ENCODE measurements at regions not wholly inside any gene's neighbourhood (a gene's known extent, or its start where the extent isn't known, plus 50 kb on each side); places are given as distances from the start of the nearest gene placed in this dataset.

DNA sequence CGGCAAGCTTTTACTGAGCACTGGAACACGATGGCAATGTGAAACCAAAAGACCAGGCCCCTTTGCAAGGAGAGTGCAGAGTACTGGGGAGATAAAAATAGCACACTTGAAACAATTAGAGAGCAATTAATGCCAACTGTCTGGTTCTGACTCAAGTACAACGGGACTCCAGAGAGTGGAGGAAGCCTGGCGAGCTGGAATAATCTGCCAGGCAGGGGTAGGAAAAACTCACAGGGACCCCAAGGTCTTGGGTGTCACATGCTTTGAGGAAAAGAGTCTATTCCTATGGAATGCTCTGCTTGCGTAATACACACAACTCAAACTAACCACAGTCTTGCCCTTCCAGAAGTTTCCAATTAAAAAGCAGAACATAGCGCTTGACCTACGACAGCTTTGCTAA is 113.0 kb upstream of the CLMP start:
- Mint-ChIP-seq H3K36me3 (no peaks in the 10 kb centered on the region), H3K4me1 (peaks cover 11% of the 10 kb centered on the region), H3K9me3 (no peaks in the 10 kb centered on the region), H3K27ac (no peak overlapping the region), H3K27me3 (ENCODE audit: low read depth) (peaks cover 24% of the 10 kb centered on the region), H3K4me3 (no peak overlapping the region)
- DNase-seq (ENCODE audit: low spot score in 2 of 2, unreplicated experiment in 2 of 2) = no peak
- no peak for TF ChIP-seq CTCF (IDR thresholded peaks at IDR 0.05; ENCODE audit: unreplicated experiment)

DNA sequence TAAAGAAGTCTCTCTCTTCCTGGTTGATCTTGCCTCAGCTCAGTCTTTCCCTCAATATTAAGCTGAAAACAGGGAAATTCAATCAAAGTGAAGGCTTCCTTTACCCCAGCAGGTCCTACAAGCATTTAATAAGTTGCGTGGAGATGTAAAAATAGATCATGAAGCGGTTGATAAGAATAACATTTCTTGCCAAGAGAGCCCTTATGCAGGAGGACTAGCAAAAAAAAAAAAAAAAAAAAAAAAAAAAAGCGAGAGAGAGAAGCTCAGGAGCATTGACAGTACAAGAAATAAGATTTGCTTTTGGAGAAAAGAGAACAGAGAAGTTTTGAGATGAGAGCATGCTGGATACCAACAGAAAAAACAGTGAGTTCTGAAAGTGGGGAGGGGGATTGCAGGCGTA is 112.2 kb upstream of the CLMP start:
- H3K4me1 Mint-ChIP-seq = peaks cover 18% of the 10 kb centered on the region
- TF ChIP-seq CTCF (IDR thresholded peaks at IDR 0.05; ENCODE audit: unreplicated experiment) = no peak
- H3K27me3 Mint-ChIP-seq (ENCODE audit: low read depth) = peaks cover 31% of the 10 kb centered on the region
- no peak for DNase-seq (ENCODE audit: low spot score in 2 of 2, unreplicated experiment in 2 of 2)
- no peak overlapping the region for H3K4me3 Mint-ChIP-seq
- no peaks in the 10 kb centered on the region for H3K9me3 Mint-ChIP-seq
- H3K36me3 Mint-ChIP-seq = no peaks in the 10 kb centered on the region
- no peak overlapping the region for H3K27ac Mint-ChIP-seq

GRCh38 chr11:123306531-123306930 is 111.5 kb upstream of the CLMP start:
- Mint-ChIP-seq H3K27ac (no peak overlapping the region), H3K4me1 (peaks cover 22% of the 10 kb centered on the region), H3K27me3 (ENCODE audit: low read depth) (peaks cover 34% of the 10 kb centered on the region), H3K36me3 (no peaks in the 10 kb centered on the region), H3K4me3 (no peak overlapping the region), H3K9me3 (no peaks in the 10 kb centered on the region)
- no peak for TF ChIP-seq CTCF (IDR thresholded peaks at IDR 0.05; ENCODE audit: unreplicated experiment)
- DNase-seq (ENCODE audit: low spot score in 2 of 2, unreplicated experiment in 2 of 2) = no peak

DNA sequence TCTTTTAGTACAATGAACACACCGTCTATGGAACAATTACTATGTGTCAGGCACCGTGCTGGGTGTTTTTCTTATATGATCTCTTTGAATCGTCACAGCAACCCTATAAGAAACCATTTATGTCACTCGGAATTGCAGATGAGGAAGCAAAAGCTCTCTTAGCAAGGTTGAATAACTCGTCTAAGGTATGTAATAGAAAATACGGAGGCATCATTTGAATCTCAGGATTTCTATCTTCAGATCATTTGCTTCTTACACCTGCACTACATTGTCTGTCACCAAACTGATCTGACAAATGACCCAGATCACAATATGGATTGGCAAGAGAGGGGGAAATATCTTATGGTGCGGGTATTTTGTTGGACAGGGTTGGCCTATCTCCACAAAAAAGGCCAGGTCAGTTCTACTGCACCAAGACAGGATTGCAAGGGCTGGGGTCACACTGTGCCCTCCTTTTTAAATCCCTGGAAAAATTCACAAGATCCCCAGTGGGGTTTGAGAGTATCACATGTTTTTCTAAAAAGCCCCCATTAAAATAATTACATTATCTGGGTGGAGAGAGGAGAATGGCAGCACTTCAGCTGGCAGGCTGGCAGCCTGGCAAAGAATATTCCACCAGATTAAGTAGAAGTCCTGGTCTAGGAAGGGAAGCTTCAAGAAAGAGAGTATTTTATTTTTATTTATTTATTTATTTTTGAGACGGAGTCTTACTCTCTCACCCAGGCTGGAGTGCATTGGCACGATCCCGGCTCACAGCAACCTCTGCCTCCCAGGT is 110.7 kb upstream of the CLMP start:
- TF ChIP-seq CTCF (IDR thresholded peaks at IDR 0.05; ENCODE audit: unreplicated experiment) = no peak
- H3K4me1 Mint-ChIP-seq = peaks cover 26% of the 10 kb centered on the region
- H3K27ac Mint-ChIP-seq = no peak overlapping the region
- no peaks in the 10 kb centered on the region for H3K9me3 Mint-ChIP-seq
- no peak for DNase-seq (ENCODE audit: low spot score in 2 of 2, unreplicated experiment in 2 of 2)
- H3K36me3 Mint-ChIP-seq = no peaks in the 10 kb centered on the region
- H3K4me3 Mint-ChIP-seq = no peak overlapping the region
- peaks cover 37% of the 10 kb centered on the region for H3K27me3 Mint-ChIP-seq (ENCODE audit: low read depth)

DNA sequence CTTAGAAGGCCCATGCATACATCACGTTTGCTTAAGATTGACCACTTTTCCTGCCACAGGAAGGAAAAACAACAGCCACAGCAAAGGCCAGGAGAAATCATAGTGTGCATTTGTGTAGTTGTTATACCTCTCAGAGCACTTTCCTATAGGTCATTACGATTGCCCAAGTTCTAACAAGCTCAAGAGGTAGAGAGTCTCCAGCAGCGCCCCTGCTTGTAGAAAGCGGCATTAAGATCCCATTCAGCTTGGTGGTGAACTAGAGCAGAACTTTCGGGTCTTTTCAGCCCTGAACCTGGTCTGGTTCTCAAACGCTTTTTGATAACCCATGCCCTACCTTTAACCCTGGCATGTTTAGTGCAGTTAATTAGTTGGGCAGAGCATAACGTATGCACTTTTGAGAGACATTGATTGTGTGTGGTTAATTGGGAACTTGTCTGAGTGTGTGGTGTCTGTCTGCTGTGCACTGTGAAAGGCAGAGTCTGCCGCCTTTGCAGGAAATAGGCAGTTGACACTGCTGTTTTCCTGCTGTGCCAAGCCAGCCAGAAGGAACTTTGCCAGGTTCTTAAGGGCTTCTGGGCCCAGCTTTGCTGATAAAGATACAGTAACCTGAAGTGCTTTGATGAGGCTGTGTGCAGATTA is 109.9 kb upstream of the CLMP start:
- no peak overlapping the region for H3K4me3 Mint-ChIP-seq
- no peak overlapping the region for H3K27ac Mint-ChIP-seq
- peaks cover 41% of the 10 kb centered on the region for H3K27me3 Mint-ChIP-seq (ENCODE audit: low read depth)
- no peak for DNase-seq (ENCODE audit: low spot score in 2 of 2, unreplicated experiment in 2 of 2)
- peaks cover 26% of the 10 kb centered on the region for H3K4me1 Mint-ChIP-seq
- H3K36me3 Mint-ChIP-seq = no peaks in the 10 kb centered on the region
- no peaks in the 10 kb centered on the region for H3K9me3 Mint-ChIP-seq
- TF ChIP-seq CTCF (IDR thresholded peaks at IDR 0.05; ENCODE audit: unreplicated experiment) = no peak

Measured in mesothelial cell of epicardium (in vitro differentiated cells).